CD4-positive, alpha-beta memory T cell (primary cell): ENCODE measurements at regions not wholly inside any gene's neighbourhood (a gene's known extent, or its start where the extent isn't known, plus 50 kb on each side); places are given as distances from the start of the nearest gene placed in this dataset.

Source experiments
- CTCF ChIA-PET: fragments of 350-600 bp; sonication (Branson Sonifier 250); formaldehyde crosslinking; loops from one replicate; lab custom pipeline; 2021; ENCODE audit warnings: inconsistent platforms; ENCODE audit not compliant: partially characterized antibody; lab: Charles Lee
- POLR2A ChIA-PET: fragments of 350-600 bp; sonication (Branson Sonifier 250); formaldehyde crosslinking; loops from one replicate; lab custom pipeline; 2021; ENCODE audit not compliant: partially characterized antibody; lab: Charles Lee
- DNase-seq, 5 donors: peaks; one replicate each; pipeline versions ENCODE4 v3.0.0 to v3.0.0-alpha.2; 2020 to 2022; ENCODE audit warnings: mixed read lengths in 1 of 5
- H3K27ac ChIP-seq: one replicate; pipeline ENCODE4 v1.7.0; 2013; ENCODE audit warnings: low read depth, low read length
- H3K27me3 ChIP-seq: 2 replicates; pipeline ENCODE4 v1.7.0; 2013; ENCODE audit warnings: mild to moderate bottlenecking, low read length, moderate library complexity; ENCODE audit not compliant: insufficient read depth
- H3K36me3 ChIP-seq: 2 replicates; pipeline ENCODE4 v1.7.0; 2013; ENCODE audit warnings: mild to moderate bottlenecking, low read length, moderate library complexity; ENCODE audit not compliant: insufficient read depth
- H3K4me1 ChIP-seq: 2 replicates; pipeline ENCODE4 v1.7.0; 2013; ENCODE audit warnings: mild to moderate bottlenecking, low read length, moderate library complexity; ENCODE audit not compliant: insufficient read depth
- H3K4me3 ChIP-seq, 2 donors: one replicate each; pipeline ENCODE4 v1.7.0; 2013; ENCODE audit warnings: low read length in 2 of 2, mild to moderate bottlenecking in 1 of 2
- H3K9me3 ChIP-seq, 2 donors: one replicate each; pipeline ENCODE4 v1.7.0; 2013; ENCODE audit warnings: low read length in 2 of 2, control low read depth in 1 of 2; ENCODE audit not compliant: control insufficient read depth in 1 of 2
- H3K27ac Mint-ChIP-seq, 7 donors: one replicate each; pipeline ENCODE4 v1.8.0; 2020 to 2021; ENCODE audit warnings: mixed read lengths in 7 of 7, mild to moderate bottlenecking in 6 of 7, inconsistent platforms in 3 of 7, moderate library complexity in 3 of 7
- H3K27me3 Mint-ChIP-seq, 2 donors: one replicate each; pipeline ENCODE4 v1.8.0; 2020 to 2021; ENCODE audit warnings: mixed read lengths in 2 of 2
- H3K36me3 Mint-ChIP-seq, 2 donors: one replicate each; pipeline ENCODE4 v1.8.0; 2020 to 2021; ENCODE audit warnings: mixed read lengths in 2 of 2, inconsistent platforms in 1 of 2, mild to moderate bottlenecking in 1 of 2
- H3K4me1 Mint-ChIP-seq, 4 donors: one replicate each; pipeline ENCODE4 v1.8.0; 2020 to 2021; ENCODE audit warnings: mixed read lengths in 4 of 4, mild to moderate bottlenecking in 1 of 4
- H3K4me3 Mint-ChIP-seq, 8 donors: one replicate each; pipeline ENCODE4 v1.8.0; 2020 to 2021; ENCODE audit warnings: mixed read lengths in 8 of 8, mild to moderate bottlenecking in 7 of 8, moderate library complexity in 6 of 8, inconsistent platforms in 3 of 8
- H3K9me3 Mint-ChIP-seq, 8 donors: one replicate each; pipeline ENCODE4 v1.8.0; 2020 to 2021; ENCODE audit warnings: mixed read lengths in 8 of 8, mild to moderate bottlenecking in 5 of 8, inconsistent platforms in 3 of 8, moderate library complexity in 1 of 8
- intact Hi-C: fragments of 100-400 bp; cut with micrococcal nuclease; formaldehyde crosslinking; loops from one replicate; pipeline ENCODE4 v1.15.1; 2023

DNA sequence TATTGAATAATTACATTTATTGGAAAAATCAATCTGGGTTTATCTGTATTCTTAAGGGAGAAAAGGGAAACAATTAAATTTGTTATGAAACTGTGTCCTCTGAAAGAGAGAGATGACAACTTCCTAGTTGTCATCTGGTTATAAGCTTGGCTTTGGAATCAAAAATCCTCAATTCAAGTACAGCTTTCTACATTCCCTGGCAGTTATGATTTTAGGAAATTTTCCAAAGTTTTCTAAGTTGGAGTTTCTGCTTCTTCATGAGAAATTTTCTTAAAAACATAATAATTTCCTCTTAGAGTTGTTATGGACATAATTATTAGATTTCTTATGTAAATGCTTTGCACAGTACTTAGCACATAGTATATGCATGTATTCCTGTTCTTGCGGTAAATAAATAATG is 625.6 kb upstream of the SLC39A10 start:
- Histone ChIP-seq H3K36me3 (no peaks in the 10 kb centered on the region), H3K4me3 (no peak overlapping the region), H3K4me1 (no peaks in the 10 kb centered on the region), H3K9me3 (no peaks in the 10 kb centered on the region), H3K27me3 (no peaks in the 10 kb centered on the region), H3K27ac (no peak overlapping the region)
- ChIA-PET POLR2A (no interaction called here), CTCF (no interaction called here)
- Mint-ChIP-seq H3K27ac (no peak overlapping the region), H3K27me3 (no peaks in the 10 kb centered on the region), H3K36me3 (no peaks in the 10 kb centered on the region), H3K4me1 (no peaks in the 10 kb centered on the region), H3K9me3 (no peaks in the 10 kb centered on the region), H3K4me3 (no peak overlapping the region)
- no peak for DNase-seq
- intact Hi-C loops, result no loop called here

DNA sequence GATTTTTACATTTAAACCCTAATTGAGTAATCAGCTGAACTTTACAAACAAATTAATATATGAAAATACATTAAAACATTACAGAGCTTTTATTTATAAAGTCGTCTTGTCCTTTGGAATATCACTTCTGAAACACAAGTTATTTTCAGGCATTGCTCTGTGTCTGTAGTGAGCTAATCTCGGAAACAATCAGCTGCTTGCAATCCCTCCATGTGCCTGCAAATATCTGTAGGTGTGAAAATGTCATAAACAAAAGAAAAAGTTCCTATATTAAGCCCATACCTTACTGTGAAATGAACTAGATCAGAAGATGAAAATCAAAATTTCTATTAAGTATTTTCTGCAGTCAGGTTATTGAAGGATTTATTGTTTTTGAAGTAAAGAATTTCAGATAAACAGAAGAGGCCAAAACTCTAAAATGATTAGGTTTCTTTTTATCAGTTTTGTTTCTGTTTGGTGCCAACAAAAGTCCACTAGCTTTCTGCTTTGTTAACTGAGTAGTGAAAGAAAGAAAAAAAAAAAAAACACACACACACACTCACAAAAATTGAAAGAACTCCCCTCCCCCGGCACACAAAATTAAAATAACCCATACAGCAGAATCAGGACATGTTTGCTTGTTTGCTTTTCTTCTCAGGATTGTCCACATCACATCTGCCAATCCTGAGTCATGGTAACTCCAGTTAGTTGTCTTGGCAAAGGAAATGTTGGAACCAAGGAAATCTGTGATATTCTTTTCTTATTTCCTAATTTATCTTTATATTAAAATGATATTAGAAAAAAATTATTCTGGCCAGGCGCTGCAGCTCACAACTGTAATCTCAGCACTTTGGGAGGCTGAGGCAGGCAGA is 627.0 kb upstream of the SLC39A10 start:
- Histone ChIP-seq H3K36me3 (no peaks in the 10 kb centered on the region), H3K27me3 (no peaks in the 10 kb centered on the region), H3K4me1 (no peaks in the 10 kb centered on the region), H3K4me3 (no peak overlapping the region), H3K9me3 (no peaks in the 10 kb centered on the region), H3K27ac (no peak overlapping the region)
- POLR2A ChIA-PET, result no interaction called here
- CTCF ChIA-PET, result no interaction called here
- no peak for DNase-seq
- Mint-ChIP-seq H3K27ac (no peak overlapping the region), H3K9me3 (no peaks in the 10 kb centered on the region), H3K4me1 (no peaks in the 10 kb centered on the region), H3K27me3 (no peaks in the 10 kb centered on the region), H3K4me3 (no peak overlapping the region), H3K36me3 (no peaks in the 10 kb centered on the region)
- intact Hi-C loops, result no loop called here

DNA sequence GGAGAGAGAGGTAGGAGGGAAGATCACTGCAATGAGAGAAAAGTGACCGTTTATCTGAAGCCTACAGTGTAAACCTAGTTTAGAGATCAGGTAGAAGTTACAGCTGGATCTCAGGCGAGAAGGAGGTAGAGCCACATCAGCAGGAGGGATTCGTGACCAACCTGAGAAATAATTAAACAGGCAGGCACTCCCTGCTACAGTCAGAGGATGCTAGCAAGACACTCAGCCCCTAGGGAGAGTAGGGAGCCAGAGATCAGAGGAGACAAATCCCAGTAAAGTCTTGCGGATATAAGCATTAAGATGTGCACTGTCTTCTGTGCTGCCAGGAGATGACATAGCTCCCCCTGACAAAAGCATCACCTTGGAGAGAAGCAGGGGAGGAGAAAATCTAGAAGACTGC is 629.1 kb upstream of the SLC39A10 start:
- H3K27ac ChIP-seq, result no peak overlapping the region
- H3K36me3 Mint-ChIP-seq, result no peaks in the 10 kb centered on the region
- no peak for DNase-seq
- H3K4me1 Mint-ChIP-seq, result no peaks in the 10 kb centered on the region
- no peak overlapping the region for H3K4me3 ChIP-seq
- no peaks in the 10 kb centered on the region for H3K27me3 Mint-ChIP-seq
- H3K9me3 ChIP-seq, result no peaks in the 10 kb centered on the region
- intact Hi-C loops, result no loop called here
- H3K36me3 ChIP-seq, result no peaks in the 10 kb centered on the region
- POLR2A ChIA-PET, result no interaction called here
- H3K9me3 Mint-ChIP-seq, result no peaks in the 10 kb centered on the region
- H3K27ac Mint-ChIP-seq, result no peak overlapping the region
- CTCF ChIA-PET, result no interaction called here
- no peaks in the 10 kb centered on the region for H3K4me1 ChIP-seq
- no peak overlapping the region for H3K4me3 Mint-ChIP-seq
- H3K27me3 ChIP-seq, result no peaks in the 10 kb centered on the region

DNA sequence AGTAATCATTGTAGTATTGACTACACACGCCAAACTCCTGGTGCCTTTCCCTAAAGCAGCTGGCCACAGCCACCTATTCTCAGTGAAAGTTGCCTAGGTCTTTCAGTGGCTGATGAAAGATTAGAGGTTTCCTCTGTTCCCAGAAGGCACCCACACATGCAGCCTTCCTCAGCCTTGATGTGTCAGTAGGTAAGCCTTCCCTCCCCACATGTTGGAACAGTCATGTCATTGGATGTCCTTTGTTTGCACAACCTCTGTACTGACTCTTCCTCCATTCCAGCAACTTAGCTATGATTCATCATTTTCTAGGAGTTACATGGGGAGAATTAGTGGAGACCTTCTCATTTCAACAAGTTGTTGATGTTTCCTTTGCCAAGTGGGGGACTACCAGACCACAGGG is 630.8 kb upstream of the SLC39A10 start:
- Mint-ChIP-seq H3K36me3 (no peaks in the 10 kb centered on the region), H3K4me3 (no peak overlapping the region), H3K9me3 (no peaks in the 10 kb centered on the region), H3K4me1 (peaks cover 0 to 2% (median 0%) of the 10 kb centered on the region in 4 donors), H3K27ac (no peak overlapping the region), H3K27me3 (no peaks in the 10 kb centered on the region)
- Histone ChIP-seq H3K4me1 (no peaks in the 10 kb centered on the region), H3K4me3 (no peak overlapping the region), H3K9me3 (no peaks in the 10 kb centered on the region), H3K27ac (no peak overlapping the region), H3K27me3 (no peaks in the 10 kb centered on the region), H3K36me3 (no peaks in the 10 kb centered on the region)
- ChIA-PET POLR2A (no interaction called here), CTCF (no interaction called here)
- no peak for DNase-seq
- intact Hi-C loops, result no loop called here

DNA sequence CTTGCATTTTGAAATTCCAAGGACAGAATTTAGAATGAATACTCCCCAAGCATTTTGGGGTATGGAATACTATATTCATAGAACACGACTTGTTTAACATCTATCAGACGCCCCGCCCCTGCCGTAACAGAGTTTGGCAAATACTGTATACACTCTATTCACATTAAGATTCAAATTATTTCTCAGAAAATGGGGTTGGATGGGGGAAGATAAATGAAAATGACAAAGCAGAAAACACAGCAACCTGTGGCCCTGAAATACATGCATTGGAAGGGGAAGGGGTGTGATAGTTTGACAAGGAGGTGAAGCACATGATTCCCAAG is 634.6 kb upstream of the SLC39A10 start:
- DNase-seq, result no peak
- no peaks in the 10 kb centered on the region for H3K27me3 Mint-ChIP-seq
- peaks cover 0 to 2% (median 0%) of the 10 kb centered on the region in 4 donors for H3K4me1 Mint-ChIP-seq
- H3K9me3 ChIP-seq, result no peaks in the 10 kb centered on the region
- H3K36me3 Mint-ChIP-seq, result no peaks in the 10 kb centered on the region
- no peak overlapping the region for H3K27ac ChIP-seq
- H3K27me3 ChIP-seq, result no peaks in the 10 kb centered on the region
- ChIA-PET CTCF (no interaction called here), POLR2A (no interaction called here)
- H3K36me3 ChIP-seq, result no peaks in the 10 kb centered on the region
- H3K4me3 Mint-ChIP-seq, result no peak overlapping the region
- intact Hi-C loops, result no loop called here
- peaks cover 0 to 1% (median 0%) of the 10 kb centered on the region in 8 donors for H3K9me3 Mint-ChIP-seq
- H3K4me3 ChIP-seq, result no peak overlapping the region
- no peaks in the 10 kb centered on the region for H3K4me1 ChIP-seq
- no peak overlapping the region for H3K27ac Mint-ChIP-seq

DNA sequence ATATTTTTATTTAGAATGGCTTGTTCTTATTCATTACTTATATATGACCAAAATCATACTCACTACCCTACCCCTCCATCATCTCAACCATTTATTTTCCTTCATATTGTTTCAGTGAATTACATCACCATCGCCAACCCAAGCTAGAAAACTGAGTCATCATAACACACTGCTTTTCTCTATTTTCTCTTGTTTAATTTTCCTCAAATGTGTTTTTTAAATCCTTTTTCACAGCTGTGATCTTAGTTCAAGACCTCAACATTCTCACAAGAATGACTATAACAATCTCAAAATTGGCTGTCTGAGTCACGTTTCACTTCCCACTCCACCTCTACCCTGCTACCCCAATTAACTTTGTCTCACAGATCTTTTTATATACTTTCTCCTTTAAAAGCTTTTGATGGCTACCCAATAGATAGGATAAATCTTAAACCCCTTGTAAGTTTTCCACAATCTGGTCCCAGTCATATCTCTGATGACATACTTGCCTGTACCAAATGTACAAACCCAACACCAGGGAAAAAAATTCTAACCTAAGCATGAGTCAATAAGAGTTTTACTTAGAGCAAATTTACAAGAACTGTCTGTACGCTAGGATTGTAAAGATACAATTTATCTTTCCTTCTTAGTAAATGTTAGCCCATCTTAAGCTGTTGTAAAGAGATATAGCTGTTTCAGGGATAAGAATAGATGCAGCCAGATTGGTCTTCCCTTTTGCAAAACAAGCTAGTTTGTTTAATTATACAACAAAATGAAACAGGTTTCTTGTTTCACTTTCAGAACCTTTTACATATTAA is 635.1 kb upstream of the SLC39A10 start:
- H3K27ac ChIP-seq, result no peak overlapping the region
- no peaks in the 10 kb centered on the region for H3K27me3 Mint-ChIP-seq
- ChIA-PET CTCF (no interaction called here), POLR2A (no interaction called here)
- no peaks in the 10 kb centered on the region for H3K9me3 ChIP-seq
- H3K4me3 ChIP-seq, result no peak overlapping the region
- H3K9me3 Mint-ChIP-seq, result peaks cover 0 to 1% (median 0%) of the 10 kb centered on the region in 8 donors
- H3K36me3 ChIP-seq, result no peaks in the 10 kb centered on the region
- peak overlapping the region in 1 of 7 donors; percentile 20 for H3K27ac Mint-ChIP-seq
- DNase-seq, result no peak
- no peaks in the 10 kb centered on the region for H3K27me3 ChIP-seq
- H3K4me3 Mint-ChIP-seq, result no peak overlapping the region
- H3K36me3 Mint-ChIP-seq, result no peaks in the 10 kb centered on the region
- intact Hi-C loops, result no loop called here
- H3K4me1 Mint-ChIP-seq, result peaks cover 0 to 2% (median 0%) of the 10 kb centered on the region in 4 donors
- no peaks in the 10 kb centered on the region for H3K4me1 ChIP-seq

DNA sequence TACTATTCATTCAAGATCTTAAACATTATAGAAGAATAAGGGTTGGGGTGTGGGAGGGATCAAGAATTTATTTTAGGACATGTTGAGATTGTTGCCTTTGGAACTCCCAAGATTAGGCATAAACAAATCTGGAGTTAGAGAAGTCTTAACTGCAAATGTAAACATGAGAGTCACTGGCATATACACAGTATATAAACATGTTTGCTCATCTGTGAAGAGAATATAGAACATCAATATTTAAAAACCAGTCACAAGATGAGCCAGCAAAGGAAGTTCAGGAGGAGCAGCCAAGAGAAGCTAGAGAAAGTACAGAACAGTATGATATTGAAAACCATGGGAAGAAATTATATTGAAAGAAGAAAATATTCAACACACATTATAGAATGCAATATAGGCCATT is 638.6 kb upstream of the SLC39A10 start:
- H3K4me1 Mint-ChIP-seq, result peaks cover 0 to 2% (median 0%) of the 10 kb centered on the region in 4 donors
- CTCF ChIA-PET, result no interaction called here

More for the DNA sequence above, 638.6 kb upstream of the SLC39A10 start:
- POLR2A ChIA-PET, result no interaction called here
- Mint-ChIP-seq H3K36me3 (no peaks in the 10 kb centered on the region), H3K9me3 (peaks cover 0 to 1% (median 0%) of the 10 kb centered on the region in 8 donors), H3K27ac (no peak overlapping the region), H3K4me3 (no peak overlapping the region), H3K27me3 (no peaks in the 10 kb centered on the region)
- Histone ChIP-seq H3K27ac (no peak overlapping the region), H3K4me1 (no peaks in the 10 kb centered on the region), H3K36me3 (no peaks in the 10 kb centered on the region), H3K27me3 (no peaks in the 10 kb centered on the region), H3K4me3 (no peak overlapping the region), H3K9me3 (no peaks in the 10 kb centered on the region)
- DNase-seq, result no peak
- intact Hi-C loops, result no loop called here
